DOHH2 (cell line): ENCODE measurements at regions not wholly inside any gene's neighbourhood (a gene's known extent, or its start where the extent isn't known, plus 50 kb on each side); places are given as distances from the start of the nearest gene placed in this dataset.

ENCODE experiments used
- H3F3A ChIP-seq: fragments of 200-600 bp; sonication (generic), shearing (Covaris generic); 2 replicates; pipeline ENCODE4 v1.6.0; 2016; ENCODE audit warnings: antibody characterized with exemption, mild to moderate bottlenecking; ENCODE audit not compliant: control insufficient read depth, insufficient read depth
- H3K27ac ChIP-seq: fragments of 200-600 bp; sonication (generic); 2 replicates; pipeline ENCODE4 v1.5.1; 2014; ENCODE audit warnings: low read depth, mild to moderate bottlenecking, low read length, moderate library complexity
- H3K27me3 ChIP-seq: fragments of 200-600 bp; sonication (generic); 2 replicates; pipeline ENCODE4 v1.6.1; 2014; ENCODE audit warnings: mild to moderate bottlenecking, low read length, mixed read lengths; ENCODE audit not compliant: control insufficient read depth
- H3K36me3 ChIP-seq: fragments of 200-600 bp; sonication (generic); 2 replicates; pipeline ENCODE4 v1.6.1; 2014; ENCODE audit warnings: mild to moderate bottlenecking, low read length, moderate library complexity, mixed read lengths; ENCODE audit not compliant: control insufficient read depth
- H3K4me1 ChIP-seq: fragments of 200-600 bp; sonication (generic); 2 replicates; pipeline ENCODE4 v1.6.1; 2014; ENCODE audit warnings: mild to moderate bottlenecking, low read length, mixed read lengths; ENCODE audit not compliant: control insufficient read depth
- H3K4me2 ChIP-seq: fragments of 200-600 bp; sonication (generic); 2 replicates; pipeline ENCODE4 v1.6.0; 2014; ENCODE audit warnings: mild to moderate bottlenecking, low read length, moderate library complexity
- H3K4me3 ChIP-seq: fragments of 200-600 bp; sonication (generic); 2 replicates; pipeline ENCODE4 v1.5.1; 2014; ENCODE audit warnings: mild to moderate bottlenecking, low read length, mixed read lengths
- H3K79me2 ChIP-seq: fragments of 200-600 bp; sonication (generic); 2 replicates; pipeline ENCODE4 v1.6.1; 2014; ENCODE audit warnings: mild to moderate bottlenecking, low read length, mixed read lengths; ENCODE audit not compliant: control insufficient read depth
- H3K9me2 ChIP-seq: fragments of 200-600 bp; sonication (generic); replicated peaks from 2 replicates; pipeline ENCODE4 v1.6.1; 2014; ENCODE audit warnings: mild to moderate bottlenecking, low read length, mixed read lengths; ENCODE audit not compliant: control insufficient read depth
- H3K9me3 ChIP-seq: fragments of 200-600 bp; sonication (generic); 2 replicates; pipeline ENCODE4 v1.6.1; 2014; ENCODE audit warnings: antibody characterized with exemption, low read length, mixed read lengths; ENCODE audit not compliant: control insufficient read depth, insufficient read depth
- H4K20me1 ChIP-seq: fragments of 200-600 bp; sonication (generic); 2 replicates; pipeline ENCODE4 v1.6.0; 2014; ENCODE audit warnings: low read depth, mild to moderate bottlenecking, antibody characterized with exemption, low read length, moderate library complexity; ENCODE audit not compliant: control insufficient read depth, insufficient read depth
- EZH2phosphoT487 ChIP-seq: fragments of 200-600 bp; sonication (generic); IDR thresholded peaks from 2 replicates; pipeline ENCODE4 v1.6.1; 2017; ENCODE audit warnings: borderline replicate concordance, mild to moderate bottlenecking, antibody characterized with exemption, low read length, moderate library complexity, mixed read lengths
- TF ChIP-seq, protein P1 (sequence below): fragments of 200-600 bp; sonication (generic); IDR thresholded peaks from one replicate; pipeline ENCODE4 v1.5.1; 2014; ENCODE audit warnings: antibody characterized with exemption, mild to moderate bottlenecking, low read depth, low read length; ENCODE audit not compliant: poor library complexity, severe bottlenecking

DNA sequence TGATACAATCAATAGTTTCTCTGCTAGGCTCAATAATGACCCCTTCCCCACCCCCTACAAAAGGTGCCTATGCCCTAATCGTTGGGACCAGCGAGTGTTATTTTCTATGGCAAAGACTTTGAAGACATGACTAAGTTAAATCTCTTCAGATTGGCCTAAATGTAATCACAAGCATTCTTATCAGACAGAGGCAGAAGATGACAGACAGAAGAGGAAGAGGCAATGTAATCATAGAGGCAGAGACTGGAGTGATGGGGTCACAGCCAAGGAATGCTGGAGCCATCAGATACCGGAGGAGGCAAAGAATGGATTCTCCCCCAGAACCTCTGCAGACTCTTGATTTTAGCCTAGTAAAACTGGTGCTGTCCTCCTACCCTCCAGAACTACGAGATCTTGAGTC lies 159.3 kb downstream of the EDN1 start:
- H3K9me2 ChIP-seq = no peaks in the 10 kb centered on the region
- no peaks in the 10 kb centered on the region for H3K79me2 ChIP-seq
- no peak overlapping the region for H3K4me3 ChIP-seq
- no peaks in the 10 kb centered on the region for H3K4me1 ChIP-seq
- H3K27me3 ChIP-seq = 0 out of 2 replicates have a peak, but pooled peaks cover 5% of the 10 kb centered on the region
- H4K20me1 ChIP-seq = no peaks in the 10 kb centered on the region
- H3F3A ChIP-seq = no peaks in the 10 kb centered on the region
- no peak overlapping the region for H3K4me2 ChIP-seq
- H3K9me3 ChIP-seq = no peaks in the 10 kb centered on the region
- no peak overlapping the region for H3K27ac ChIP-seq
- H3K36me3 ChIP-seq = no peaks in the 10 kb centered on the region
- TF ChIP-seq, protein P1, sequence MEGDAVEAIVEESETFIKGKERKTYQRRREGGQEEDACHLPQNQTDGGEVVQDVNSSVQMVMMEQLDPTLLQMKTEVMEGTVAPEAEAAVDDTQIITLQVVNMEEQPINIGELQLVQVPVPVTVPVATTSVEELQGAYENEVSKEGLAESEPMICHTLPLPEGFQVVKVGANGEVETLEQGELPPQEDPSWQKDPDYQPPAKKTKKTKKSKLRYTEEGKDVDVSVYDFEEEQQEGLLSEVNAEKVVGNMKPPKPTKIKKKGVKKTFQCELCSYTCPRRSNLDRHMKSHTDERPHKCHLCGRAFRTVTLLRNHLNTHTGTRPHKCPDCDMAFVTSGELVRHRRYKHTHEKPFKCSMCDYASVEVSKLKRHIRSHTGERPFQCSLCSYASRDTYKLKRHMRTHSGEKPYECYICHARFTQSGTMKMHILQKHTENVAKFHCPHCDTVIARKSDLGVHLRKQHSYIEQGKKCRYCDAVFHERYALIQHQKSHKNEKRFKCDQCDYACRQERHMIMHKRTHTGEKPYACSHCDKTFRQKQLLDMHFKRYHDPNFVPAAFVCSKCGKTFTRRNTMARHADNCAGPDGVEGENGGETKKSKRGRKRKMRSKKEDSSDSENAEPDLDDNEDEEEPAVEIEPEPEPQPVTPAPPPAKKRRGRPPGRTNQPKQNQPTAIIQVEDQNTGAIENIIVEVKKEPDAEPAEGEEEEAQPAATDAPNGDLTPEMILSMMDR = no peak
- no peak for TF ChIP-seq EZH2phosphoT487

DNA sequence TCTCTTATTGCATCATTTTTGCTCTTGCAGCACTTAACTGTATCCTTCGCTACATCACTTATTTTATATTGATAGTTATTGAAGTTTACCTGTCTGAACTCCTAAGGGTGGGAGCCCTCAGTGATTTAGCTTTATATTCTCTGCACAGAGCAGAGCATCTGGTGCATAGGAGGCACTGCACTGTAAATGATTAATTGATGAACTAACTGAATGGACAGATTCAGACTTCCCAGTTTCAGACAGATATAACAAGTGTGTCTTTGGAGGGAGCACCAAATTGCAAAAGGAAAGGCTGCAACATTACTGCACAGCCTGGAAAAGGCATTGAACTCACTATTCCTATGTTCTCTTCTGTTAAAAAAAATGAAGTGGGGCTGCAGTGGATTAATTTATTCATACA lies 160.3 kb downstream of the EDN1 start:
- TF ChIP-seq EZH2phosphoT487 = no peak
- TF ChIP-seq, protein P1 = no peak
- no peaks in the 10 kb centered on the region for H3K9me2 ChIP-seq

DNA sequence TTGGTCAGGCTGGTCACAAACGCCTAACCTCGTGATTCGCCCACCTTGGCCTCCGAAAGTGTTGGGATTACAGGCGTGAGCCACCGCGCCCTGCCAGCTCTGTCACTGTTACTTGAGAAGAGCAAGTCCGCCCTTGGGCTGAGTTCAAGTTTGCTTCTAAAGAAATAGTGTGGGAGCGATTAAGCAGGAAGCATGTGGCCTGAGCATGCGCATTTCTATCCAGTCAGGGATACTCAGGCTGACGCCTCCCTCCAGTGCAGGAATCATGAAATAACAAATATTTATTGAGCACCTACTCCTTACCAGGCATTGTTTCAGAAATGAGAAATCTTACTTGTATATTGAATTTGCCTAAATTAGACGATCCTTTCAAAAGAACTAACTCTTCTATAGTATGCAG lies 166.2 kb downstream of the EDN1 start:
- no peaks in the 10 kb centered on the region for H3F3A ChIP-seq
- no peaks in the 10 kb centered on the region for H4K20me1 ChIP-seq
- H3K4me1 ChIP-seq = no peaks in the 10 kb centered on the region
- no peaks in the 10 kb centered on the region for H3K27me3 ChIP-seq
- H3K4me3 ChIP-seq = no peak overlapping the region
- no peaks in the 10 kb centered on the region for H3K79me2 ChIP-seq
- H3K27ac ChIP-seq = no peak overlapping the region
- H3K9me3 ChIP-seq = no peaks in the 10 kb centered on the region
- no peaks in the 10 kb centered on the region for H3K36me3 ChIP-seq
- TF ChIP-seq EZH2phosphoT487 = no peak
- TF ChIP-seq, protein P1 = no peak
- no peak overlapping the region for H3K4me2 ChIP-seq
- no peaks in the 10 kb centered on the region for H3K9me2 ChIP-seq

More for the DNA sequence above, 160.3 kb downstream of the EDN1 start:
- H3K27me3 ChIP-seq = 0 out of 2 replicates have a peak, but pooled peaks cover 5% of the 10 kb centered on the region
- no peak overlapping the region for H3K4me2 ChIP-seq
- H3K4me3 ChIP-seq = no peak overlapping the region
- no peaks in the 10 kb centered on the region for H3K79me2 ChIP-seq
- H3K9me3 ChIP-seq = no peaks in the 10 kb centered on the region
- H3K36me3 ChIP-seq = no peaks in the 10 kb centered on the region
- no peak overlapping the region for H3K27ac ChIP-seq
- H3K4me1 ChIP-seq = no peaks in the 10 kb centered on the region
- no peaks in the 10 kb centered on the region for H4K20me1 ChIP-seq
- no peaks in the 10 kb centered on the region for H3F3A ChIP-seq
